ENCODE measurements at regions not wholly inside any gene's neighbourhood (a gene's known extent, or its start where the extent isn't known, plus 50 kb on each side); places are given as distances from the start of the nearest gene placed in this dataset.

GRCh38 chr2:168402531-168402930 lies 53.5 kb upstream of the CERS6 start:
- Mint-ChIP-seq H3K4me1 (no peaks in the 10 kb centered on the region), H3K4me3 (no peak overlapping the region), H3K27me3 (peaks cover 13% of the 10 kb centered on the region), H3K9me3 (peaks cover 4% of the 10 kb centered on the region), H3K27ac (no peak overlapping the region), H3K36me3 (ENCODE audit: low read depth) (no peaks in the 10 kb centered on the region)
- ChIA-PET CTCF (no interaction called here), POLR2A (no interaction called here)
- TF ChIP-seq CTCF (IDR thresholded peaks at IDR 0.05), result no peak
- intact Hi-C loops (cut with micrococcal nuclease), result no loop called here
- ATAC-seq (ENCODE audit: low read depth), result no peak
- DNase-seq, result no peak

GRCh38 chr2:168403736-168404135 lies 52.3 kb upstream of the CERS6 start:
- no peak for TF ChIP-seq CTCF (IDR thresholded peaks at IDR 0.05)
- no peak overlapping the region for H3K4me3 Mint-ChIP-seq
- intact Hi-C loops (cut with micrococcal nuclease), result no loop called here
- H3K4me1 Mint-ChIP-seq, result no peaks in the 10 kb centered on the region
- H3K36me3 Mint-ChIP-seq (ENCODE audit: low read depth), result no peaks in the 10 kb centered on the region
- H3K27ac Mint-ChIP-seq, result no peak overlapping the region
- ChIA-PET CTCF (no interaction called here), POLR2A (no interaction called here)
- H3K9me3 Mint-ChIP-seq, result peaks cover 11% of the 10 kb centered on the region
- no peak for ATAC-seq (ENCODE audit: low read depth)
- no peak for DNase-seq
- H3K27me3 Mint-ChIP-seq, result peaks cover 13% of the 10 kb centered on the region

GRCh38 chr2:168404764-168405163 lies 51.3 kb upstream of the CERS6 start:
- DNase-seq, result no peak
- intact Hi-C loops (cut with micrococcal nuclease), result no loop called here
- no peak for TF ChIP-seq CTCF (IDR thresholded peaks at IDR 0.05)
- Mint-ChIP-seq H3K4me3 (no peak overlapping the region), H3K9me3 (peaks cover 11% of the 10 kb centered on the region), H3K27me3 (peaks cover 13% of the 10 kb centered on the region), H3K4me1 (no peaks in the 10 kb centered on the region), H3K27ac (no peak overlapping the region), H3K36me3 (ENCODE audit: low read depth) (no peaks in the 10 kb centered on the region)
- ChIA-PET CTCF (no interaction called here), POLR2A (no interaction called here)
- ATAC-seq (ENCODE audit: low read depth), result no peak

Measured in activated B cell treated with CpG ODN at 0.5 μM for 24 hours (primary cell).